ENCODE measurements at regions not wholly inside any gene's neighbourhood (a gene's known extent, or its start where the extent isn't known, plus 50 kb on each side); places are given as distances from the start of the nearest gene placed in this dataset.

DNA sequence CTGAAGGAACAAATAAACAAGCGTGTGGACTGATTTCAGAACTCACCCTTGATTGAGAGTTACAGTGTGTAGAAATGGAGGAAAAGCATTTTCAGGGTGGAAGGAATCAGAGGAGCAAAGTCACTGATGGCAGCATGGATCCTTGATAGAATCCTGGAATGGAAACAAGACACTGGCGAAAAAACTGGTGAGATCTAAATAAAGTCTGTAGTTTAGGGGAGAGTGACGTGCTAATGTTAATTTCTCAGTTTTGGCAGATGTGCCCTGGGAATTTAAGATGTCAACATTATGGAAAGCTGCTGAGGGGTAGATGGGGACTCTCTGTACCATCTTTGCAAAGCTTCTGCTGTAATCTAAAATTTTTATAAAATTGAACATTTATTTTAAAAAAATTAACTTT is 378.0 kb downstream of the UQCRFS1 start:
- DNase-seq, result no peak

DNA sequence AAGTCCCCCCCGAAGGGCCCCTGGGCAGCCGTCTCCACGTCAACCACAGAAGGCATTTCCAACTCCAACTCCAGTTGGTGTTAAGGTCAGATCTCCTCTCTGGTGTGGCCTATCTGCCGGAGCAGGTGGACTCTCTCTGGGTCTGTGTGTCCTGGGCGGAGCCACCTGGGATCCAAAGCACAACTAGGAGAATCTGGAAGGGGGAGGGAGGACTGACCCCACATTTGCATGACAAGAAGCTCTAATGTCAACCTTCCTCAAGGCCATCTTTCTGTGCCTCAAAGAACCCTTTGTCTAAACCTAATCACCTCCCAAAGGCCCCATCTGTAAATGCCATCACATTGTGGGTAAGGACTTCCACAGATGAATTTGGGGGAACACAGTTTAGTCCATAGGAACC is 381.5 kb downstream of the UQCRFS1 start:
- no peak for DNase-seq

DNA sequence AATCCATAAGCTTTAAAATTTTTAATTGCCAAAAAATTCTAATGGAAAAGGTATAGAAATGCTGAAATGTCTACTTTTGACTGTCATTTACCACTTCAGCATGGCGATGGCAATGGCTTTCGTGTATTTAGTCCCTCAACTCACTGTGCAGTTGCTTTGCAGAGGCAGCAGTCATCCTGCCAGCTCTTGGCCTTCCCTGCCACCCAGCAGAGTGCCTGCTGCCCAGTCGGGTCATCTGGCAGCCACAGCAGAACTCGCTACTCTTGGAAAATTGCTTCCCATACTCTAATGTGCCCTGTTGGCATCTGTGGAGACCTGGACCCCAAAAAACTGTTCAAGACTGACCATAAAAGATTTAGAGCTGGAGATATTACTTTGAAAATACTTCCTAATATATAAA is 383.2 kb downstream of the UQCRFS1 start:
- DNase-seq, result no peak

DNA sequence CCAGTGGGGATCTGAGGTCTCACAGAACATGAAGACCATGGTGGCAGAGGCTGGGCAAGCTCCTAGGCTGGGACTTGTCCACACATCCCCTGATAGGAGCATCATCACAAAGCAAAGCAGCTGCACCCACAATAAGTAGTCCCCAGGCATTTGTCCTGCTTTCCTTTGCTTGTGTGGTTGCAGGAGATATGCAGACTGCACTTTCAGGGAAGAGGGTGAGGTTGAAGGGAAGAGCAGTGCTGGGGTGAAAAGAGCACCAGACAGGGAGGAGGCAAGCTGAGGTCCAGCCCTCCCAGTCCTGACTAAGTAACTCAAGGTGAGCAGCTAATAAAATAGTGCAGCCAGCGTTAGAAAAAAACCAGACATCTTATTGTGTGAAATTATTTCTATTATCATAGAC is 383.6 kb downstream of the UQCRFS1 start:
- no peak for DNase-seq

DNA sequence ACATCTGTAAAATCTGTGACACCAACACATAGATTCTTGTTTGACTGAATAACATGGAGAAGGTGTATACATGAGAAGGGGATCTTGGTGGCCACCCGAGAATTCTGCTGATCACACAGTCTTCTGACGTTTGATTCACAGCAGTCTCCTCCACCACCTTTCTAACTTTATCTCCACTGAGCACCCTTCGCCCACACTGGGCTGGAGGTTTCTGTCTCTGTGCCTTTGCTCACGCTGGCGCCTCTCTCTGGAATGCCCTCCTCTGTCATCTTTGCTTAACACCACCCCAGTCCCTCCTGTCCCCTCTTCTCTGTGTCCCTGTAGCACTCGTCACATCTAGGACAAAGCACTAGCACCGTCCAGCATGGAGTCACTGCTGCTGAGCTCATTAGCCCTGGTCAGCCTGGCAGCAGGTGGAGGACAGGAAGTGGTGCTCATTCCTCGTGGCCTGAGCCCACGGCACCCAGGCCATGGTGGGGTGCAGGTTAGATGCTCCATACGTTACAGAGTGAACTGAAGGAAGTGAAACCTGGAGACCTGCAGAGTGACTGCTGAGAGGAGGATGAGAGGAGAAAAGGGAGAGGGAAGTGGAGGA is 384.6 kb downstream of the UQCRFS1 start:
- no peak for DNase-seq

DNA sequence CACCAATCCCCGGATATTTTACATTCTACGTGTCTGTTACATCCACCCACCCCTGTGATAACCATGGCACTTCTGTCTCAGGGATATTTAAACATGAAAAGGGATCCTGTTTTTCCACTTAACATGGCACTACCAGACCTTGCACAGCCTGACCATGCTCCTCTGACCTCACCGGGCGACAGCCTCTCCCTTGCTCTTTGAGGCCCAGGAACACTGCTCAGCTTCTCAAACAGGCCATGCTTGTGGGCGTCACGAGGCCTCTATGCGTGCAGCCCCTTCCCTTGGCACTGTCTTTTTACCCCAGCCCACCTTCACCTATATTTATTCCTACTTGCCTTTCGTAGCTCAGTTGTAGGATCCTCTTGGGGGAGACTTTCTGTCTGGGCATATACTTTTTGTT is 385.6 kb downstream of the UQCRFS1 start:
- no peak for DNase-seq

DNA sequence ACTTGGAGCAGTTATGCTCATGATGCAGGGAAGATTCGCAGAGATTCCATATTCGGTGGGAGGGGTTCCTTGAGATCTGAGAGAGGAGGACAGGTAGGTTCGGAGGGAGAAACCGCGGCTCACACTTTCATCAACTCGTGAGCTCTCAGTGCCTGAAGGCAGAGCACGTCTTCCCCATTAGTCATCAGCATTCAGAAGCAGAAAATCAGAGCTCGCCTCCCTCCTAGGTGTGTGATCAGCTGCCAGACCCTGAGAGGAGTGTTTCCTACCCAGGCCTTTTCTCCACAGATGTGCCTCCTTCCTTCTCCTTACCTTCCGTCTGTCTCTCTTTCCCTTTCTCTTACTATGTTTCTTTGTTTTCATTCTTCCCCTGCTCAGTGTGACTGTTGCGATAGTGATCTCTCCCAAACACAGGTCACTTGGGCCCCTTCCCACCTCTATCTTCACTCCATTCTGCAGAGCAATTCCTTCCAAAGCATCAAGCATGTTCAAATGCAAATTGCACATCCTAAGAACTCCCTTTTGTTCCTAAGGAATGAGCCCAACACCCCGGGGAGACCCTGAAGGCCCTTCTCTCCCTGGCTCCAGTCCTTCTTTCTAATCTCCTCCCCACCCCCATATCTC is 389.5 kb downstream of the UQCRFS1 start:
- no peak for DNase-seq

DNA sequence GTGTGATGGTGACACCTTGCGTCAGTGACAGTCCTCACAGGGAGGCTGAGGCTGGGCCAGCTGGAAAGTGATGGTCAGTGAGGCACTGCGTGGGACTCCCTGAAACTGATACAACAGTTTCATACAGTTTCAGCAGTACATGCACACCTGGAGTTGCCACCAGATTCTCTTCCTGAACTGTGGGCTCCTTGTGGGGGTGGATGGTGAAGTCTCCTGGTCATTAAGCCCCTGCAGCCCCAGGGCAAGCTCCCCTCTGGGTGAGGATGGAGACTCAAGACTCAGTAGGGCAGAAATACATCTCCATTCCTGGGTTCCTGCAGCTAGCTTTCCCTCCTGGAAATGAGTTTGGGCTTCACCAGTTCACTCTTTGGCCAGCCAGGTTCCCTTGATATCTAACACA is 392.7 kb downstream of the UQCRFS1 start:
- no peak for DNase-seq

DNA sequence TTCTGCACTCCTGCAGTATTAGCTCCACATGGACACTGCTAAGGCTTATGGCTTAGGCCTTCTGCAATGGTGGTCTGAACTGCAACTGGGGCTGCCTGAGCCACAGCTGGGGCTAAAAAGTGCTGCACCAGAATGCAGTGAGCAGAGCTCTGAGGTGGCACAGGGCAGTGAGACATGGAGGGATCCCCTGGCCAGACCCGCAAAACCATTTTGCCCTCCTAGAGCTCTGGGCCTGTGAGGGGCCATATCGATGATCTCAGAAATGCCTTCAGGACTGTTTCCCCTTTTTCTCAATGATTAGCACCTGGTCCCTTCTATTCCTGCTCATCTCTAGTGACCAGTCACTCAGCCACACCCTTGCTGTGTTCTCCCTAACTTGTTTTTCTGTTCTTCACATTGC is 397.7 kb downstream of the UQCRFS1 start:
- no peak for DNase-seq

DNA sequence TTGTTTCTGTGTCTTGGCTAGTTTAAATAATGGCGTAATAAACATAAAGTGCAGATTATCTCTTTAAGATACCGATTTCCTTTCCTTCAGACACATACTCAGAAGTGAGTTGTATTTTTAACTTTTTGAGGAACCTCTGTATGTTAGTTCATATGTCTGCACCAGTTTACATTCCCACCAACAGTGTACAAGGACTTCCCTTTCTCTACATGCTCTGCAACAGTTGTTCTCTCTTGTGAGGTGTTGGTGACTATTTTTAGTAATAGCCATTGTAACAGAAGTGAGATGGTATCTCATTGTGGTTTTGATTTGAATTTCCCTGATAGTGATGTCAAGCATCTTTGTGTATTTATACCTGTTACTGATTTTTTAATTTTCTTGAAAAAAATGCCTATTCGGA is 418.6 kb downstream of the UQCRFS1 start:
- DNase-seq, result no peak

DNA sequence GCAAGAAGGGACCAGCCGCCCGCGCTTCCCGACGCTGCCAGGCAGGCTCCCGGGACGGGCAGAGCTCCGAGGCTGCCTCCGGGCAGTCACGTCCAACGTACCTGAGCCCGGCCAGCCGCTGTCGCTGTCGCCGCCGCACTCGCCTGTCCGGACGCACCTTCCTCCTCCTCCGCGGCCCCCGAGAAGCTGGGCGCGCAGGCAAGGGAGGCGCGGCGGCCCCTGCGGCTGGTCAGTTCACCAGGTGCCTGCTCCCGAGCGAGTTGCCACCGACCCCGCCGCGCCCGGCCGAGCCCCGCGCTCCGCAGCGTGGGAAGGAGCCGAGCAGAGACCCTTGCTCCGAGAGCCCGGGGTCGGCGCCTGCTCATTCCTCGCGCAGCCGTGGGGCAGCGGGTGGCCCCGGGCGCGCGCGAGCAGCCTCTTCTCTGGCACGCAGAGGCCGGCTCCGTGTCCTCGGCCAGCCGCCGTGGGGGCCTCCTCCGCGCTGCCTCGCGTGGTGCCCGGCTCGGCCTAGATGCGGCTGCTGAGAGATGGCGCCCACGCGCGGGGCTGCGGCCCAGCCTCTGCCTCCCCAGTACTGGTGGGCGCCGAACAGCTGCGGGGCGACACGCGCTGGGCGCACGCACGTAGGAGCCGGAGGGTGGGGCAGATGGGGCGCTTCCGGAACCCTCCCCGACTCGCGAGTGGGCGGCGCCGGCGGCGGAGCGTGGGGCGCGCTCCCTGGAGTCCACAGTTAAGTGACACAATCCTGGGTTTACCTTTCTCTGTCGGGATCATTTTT is 419.4 kb downstream of the UQCRFS1 start:
- no peak for DNase-seq

DNA sequence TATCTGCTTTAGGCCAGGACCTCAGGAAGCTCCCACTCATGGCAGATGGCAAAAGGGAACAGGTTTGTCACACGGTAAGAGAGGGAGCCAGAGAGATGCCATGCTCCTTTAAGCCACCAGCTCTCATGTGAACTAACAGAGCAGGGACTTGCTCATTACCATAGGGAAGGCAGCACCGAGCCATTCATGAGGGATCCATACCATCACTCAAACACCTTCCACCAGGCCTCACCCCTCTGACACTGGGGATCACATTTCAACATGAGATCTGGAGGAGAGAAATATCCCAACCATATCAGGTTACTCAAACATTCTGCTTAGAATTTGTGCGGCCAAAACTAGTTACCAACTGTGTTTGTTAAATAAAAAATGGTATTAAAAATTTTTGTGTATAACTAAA is 427.0 kb downstream of the UQCRFS1 start:
- no peak for DNase-seq

DNA sequence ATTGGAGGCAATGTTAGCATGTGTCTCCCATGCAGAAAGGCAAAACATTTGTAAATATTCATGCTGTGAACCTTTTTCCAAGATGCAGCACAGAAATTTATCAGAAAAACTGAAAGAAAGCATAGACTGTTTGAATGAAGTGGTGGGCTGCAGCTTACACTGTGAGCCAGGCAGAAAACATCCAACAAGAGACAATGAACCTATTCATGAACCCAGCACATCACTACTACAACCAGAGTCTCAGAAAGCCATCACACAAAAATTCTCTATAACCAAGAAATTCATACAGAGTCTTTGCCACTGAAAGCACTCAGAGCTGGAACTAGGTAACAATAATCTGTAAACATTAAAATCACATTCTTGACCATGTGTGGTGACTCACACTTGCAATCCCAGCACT is 448.9 kb downstream of the UQCRFS1 start:
- no peak for DNase-seq

DNA sequence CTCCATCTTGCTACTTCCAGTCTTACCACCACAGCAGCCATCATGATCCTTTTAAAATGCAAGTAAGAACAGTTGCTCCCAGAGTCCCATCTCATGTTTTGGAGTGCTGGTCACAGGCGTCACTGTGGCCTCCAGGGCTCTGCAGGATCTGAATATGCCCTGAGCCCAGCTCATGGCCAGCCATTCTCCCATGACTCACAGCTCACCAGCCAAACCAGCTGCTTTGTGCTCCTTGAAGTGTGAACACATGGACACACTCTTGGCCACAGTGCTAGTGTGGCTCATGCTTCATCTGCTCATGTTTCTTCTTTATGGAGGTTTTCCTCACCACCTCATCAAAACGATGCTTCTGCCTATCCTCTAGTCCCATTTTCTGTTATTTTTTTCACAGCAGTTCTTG is 466.5 kb downstream of the UQCRFS1 start:
- DNase-seq, result no peak

DNA sequence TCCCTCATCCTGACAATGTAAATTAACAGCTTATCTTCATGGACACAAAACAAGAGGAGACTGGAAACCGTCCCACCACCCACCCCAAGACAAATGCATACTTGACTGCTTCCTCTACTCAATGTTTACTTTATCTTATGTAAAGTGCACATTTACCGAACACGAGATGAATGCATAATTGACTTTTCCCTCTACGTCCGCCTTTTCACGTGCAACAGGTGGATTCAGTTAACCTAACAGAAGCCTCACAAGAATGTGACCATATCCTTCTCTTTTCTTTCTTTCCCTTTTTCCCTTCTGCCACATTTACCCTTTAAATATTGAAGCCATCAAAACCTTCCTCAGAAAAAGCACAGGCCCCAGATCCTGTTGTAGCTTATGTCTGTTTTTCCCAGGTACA is 468.0 kb downstream of the UQCRFS1 start:
- DNase-seq, result no peak

DNA sequence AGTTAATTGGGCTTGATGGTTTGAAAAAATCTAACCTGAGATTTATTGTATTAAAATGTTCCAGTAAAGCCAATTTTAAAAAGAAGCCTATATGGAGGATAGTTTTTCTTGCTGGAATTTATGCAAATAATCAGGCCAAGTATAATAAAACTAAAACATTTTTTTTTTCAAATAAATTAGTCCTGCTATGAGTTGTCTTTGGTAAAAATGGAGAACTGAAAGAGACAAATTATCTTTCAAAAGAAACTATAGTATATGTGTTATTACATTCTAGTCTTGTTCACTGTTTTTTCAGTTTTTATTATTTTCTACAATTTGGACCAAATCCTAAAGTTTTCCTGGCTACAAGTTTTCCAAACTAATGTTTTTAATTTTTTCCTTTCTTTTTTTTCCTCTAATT is 468.9 kb downstream of the UQCRFS1 start:
- DNase-seq, result no peak

DNA sequence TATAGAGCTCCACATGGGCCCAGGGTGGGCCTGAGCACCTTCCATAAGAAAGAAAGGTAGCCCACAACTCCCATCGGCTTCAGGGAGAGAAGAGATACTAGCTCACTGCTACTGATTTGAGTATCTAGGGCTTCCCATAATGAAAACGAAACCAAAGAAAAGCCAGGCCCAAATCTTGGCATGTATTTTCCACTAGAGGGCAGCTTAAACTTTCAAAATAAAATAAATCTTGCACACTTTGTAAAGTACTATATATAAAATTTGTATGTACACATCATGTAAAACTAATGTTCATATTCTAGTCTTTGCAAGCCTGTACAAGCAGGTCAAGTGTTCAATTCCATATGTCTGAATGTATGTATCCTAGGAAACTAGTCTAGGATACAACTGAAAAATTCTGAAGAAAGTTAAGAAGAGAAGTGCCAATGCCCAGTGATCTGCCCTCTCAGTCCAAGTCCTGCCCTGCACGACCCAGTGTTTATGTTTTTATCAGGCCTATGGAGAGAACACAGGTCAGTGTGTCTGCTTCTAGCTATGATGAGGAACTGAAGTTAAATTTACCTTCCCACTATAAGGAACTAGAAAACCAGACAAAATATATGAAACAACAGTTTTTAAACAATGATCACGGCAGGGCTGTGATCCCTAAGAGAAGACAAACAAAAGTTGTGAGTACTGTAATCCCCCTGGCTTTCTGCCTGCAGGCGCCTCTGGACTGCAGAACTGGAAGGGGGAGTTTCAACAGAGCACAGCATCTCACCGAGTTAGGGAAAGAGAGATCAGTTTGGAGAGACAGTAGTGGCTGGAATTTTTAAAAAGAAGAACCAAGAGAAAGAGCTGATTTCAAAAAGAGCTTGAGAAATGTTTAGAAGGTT is 475.7 kb downstream of the UQCRFS1 start:
- DNase-seq, result peak in 1 of 2 donors; percentile 3

DNA sequence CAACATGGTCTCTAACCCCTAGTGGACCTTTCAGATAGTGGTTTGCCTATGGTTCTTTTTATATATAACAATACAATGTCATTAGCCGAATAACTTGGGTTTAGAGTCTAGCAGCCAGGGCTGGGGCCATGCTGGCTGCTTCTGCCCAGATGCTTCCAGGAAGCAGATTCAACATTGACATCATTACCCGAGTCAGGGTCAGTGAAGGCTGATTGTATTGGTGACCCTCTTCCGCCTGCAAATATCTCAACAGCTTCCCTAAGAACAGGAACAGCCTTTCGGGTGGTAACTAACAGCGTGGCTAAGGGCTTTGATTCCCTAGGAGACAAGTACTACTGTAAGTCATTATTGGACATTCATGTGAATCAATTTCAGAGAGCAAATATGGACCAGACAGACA is 476.4 kb downstream of the UQCRFS1 start:
- no peak for DNase-seq

DNA sequence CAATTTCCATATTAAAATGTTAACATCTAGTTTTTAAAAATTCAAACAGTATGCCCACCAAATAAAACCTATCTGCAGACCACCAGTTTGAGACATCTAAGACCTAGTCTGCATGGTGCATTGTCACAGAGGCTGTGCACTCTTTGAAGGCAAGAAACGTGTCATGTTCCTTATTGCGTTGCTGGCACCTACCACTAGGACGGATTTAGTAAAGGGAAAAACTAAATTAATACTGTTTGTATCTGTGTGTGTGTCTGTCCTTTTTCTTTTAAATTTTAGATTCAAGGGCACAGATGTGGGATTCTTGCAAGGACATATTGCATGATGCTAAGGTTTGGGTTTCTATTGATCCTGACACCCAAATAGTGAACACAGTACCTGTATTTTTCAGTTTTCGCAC is 481.4 kb downstream of the UQCRFS1 start:
- DNase-seq, result no peak

DNA sequence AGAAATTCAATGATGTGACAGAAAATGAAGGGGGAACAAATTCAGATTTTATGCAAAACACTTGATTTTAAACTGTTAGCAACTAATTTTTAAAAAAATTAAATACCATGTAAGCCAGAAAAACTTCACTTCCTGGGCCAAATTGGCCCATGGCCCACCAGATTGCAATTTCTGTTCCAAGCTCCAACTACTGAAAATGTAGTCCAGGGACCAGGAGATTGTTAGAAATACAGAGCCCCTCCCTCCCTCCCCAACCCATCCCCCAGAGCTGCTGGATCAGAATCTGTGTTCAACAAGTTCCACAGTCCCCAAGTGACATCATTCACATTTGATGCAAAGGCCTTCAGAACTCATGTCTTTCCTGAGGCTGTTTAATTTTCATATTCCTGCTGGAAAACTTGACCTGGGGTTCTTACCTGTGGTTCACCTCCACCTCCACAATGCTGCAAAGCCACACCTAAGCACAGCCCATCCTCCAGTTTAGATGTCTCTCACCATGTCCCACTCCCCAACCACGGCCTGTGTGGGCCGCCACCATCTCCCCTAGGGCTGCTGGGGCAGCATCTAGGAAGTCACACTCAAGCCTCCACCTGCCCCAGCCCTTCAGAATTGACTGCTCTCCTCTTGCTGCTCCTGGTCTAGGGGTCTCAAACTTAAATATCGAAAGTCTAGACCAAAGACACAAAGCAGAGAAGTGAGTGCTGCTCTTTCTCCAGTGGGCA is 482.0 kb downstream of the UQCRFS1 start:
- DNase-seq, result no peak

DNA sequence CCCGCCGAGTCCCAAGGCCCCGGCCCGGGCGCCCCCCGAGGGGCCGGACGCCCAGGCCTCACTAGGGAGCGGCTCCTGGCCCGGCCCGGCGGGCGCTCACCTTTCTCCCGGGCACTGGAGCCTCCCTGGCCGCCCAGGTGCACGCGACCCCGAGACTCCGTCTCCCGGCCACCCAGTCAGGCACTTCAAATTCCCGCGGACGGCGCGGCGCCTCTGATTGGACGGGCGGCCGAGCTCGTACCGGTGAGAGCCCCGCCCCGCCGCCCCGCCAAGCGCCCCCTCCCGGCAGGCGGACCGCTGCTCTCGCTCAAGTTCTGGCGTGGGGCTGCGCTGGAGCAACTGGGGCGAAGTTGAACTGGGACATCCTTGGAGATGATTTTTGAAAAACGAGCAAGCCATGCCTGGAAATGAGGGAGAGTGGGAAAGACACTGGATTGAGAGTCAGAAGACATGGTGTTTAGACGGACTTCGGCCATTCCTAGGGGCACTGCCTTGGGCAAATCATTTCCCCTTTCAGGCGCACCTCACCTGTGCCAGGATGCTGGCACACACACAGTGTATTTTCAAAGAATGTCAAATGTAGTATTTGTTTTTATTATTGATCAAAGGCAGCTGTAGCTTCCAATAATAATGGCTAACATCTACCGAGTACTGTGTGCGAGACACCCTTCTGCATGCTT is 485.3 kb downstream of the UQCRFS1 start:
- DNase-seq, result no peak
